ENCODE measurements at regions not wholly inside any gene's neighbourhood (a gene's known extent, or its start where the extent isn't known, plus 50 kb on each side); places are given as distances from the start of the nearest gene placed in this dataset.

GRCh38 chr4:148793221-148793620 is 351.0 kb upstream of the NR3C2 start:
- TF ChIP-seq CTCF (IDR thresholded peaks at IDR 0.05 in 4 of 5, conservative IDR thresholded peaks at IDR 0.05 in 1 of 5) (no peak), POLR2A (IDR thresholded peaks at IDR 0.05) (no peak)

Data from gastrocnemius medialis (tissue), 4 donors.